Natural killer cell treated with Interleukin-12 subunit alpha and Interleukin-12 subunit beta and Interleukin-15 and Interleukin-18, amount 100 ng/mL, for 72 hours (primary cell): ENCODE measurements at regions not wholly inside any gene's neighbourhood (a gene's known extent, or its start where the extent isn't known, plus 50 kb on each side); places are given as distances from the start of the nearest gene placed in this dataset.

Source experiments
- ATAC-seq, 2 donors: fragments of 150-1000 bp; cut with Tn5 transposase in 1 of 2; sonication (Bioruptor Pico), chemical (Tn5 transposase) in 1 of 2; 2 replicates each; pipeline ENCODE4 v1.10.0; 2021
- DNase-seq: peaks from one replicate; pipeline ENCODE4 v3.0.0; 2022; ENCODE audit warnings: low spot score
- H3K27ac Mint-ChIP-seq, 2 donors: 1 replicate in 1 of 2; 2 replicates in 1 of 2; pipeline ENCODE4 v1.8.0; 2022; ENCODE audit warnings: mixed read lengths in 2 of 2, mild to moderate bottlenecking in 1 of 2, moderate library complexity in 1 of 2
- H3K27me3 Mint-ChIP-seq, 2 donors: 1 replicate in 1 of 2; 2 replicates in 1 of 2; pipeline ENCODE4 v1.8.0; 2022; ENCODE audit warnings: mixed read lengths in 2 of 2
- H3K36me3 Mint-ChIP-seq: one replicate; pipeline ENCODE4 v1.8.0; 2022; ENCODE audit warnings: mixed read lengths
- H3K4me1 Mint-ChIP-seq, 2 donors: 1 replicate in 1 of 2; 2 replicates in 1 of 2; pipeline ENCODE4 v1.8.0; 2022; ENCODE audit warnings: low read depth in 2 of 2, mixed read lengths in 2 of 2, mild to moderate bottlenecking in 1 of 2
- H3K4me3 Mint-ChIP-seq: one replicate; pipeline ENCODE4 v1.8.0; 2022; ENCODE audit warnings: mixed read lengths
- H3K9me3 Mint-ChIP-seq: 2 replicates; pipeline ENCODE4 v1.8.0; 2022; ENCODE audit warnings: mixed read lengths

DNA sequence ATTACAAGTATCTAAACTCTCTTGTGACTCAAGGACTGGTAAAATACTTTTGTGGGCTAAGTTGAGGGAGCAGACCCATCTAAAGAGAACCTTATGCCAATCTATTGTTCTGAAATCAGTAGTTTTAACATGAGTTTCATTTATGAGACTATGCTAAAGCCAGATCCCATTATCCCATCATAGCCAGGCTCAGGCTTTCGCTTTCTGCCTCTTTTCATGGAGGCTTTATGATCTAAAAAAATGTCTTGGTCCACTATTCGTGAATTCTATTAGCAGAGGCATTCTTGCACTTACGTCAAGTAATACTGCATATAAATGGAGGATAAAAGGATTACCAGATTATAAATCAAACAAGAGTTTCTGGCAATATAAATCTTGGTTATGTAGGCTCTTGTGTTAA, 1636.9 kb upstream of the ACVR2A start:
- Mint-ChIP-seq H3K36me3 (no peaks in the 10 kb centered on the region), H3K27me3 (no peaks in the 10 kb centered on the region), H3K9me3 (peaks cover 12% of the 10 kb centered on the region), H3K4me3 (no peak overlapping the region), H3K4me1 (no peaks in the 10 kb centered on the region), H3K27ac (no peak overlapping the region)
- ATAC-seq (no peak), DNase-seq (no peak)

DNA sequence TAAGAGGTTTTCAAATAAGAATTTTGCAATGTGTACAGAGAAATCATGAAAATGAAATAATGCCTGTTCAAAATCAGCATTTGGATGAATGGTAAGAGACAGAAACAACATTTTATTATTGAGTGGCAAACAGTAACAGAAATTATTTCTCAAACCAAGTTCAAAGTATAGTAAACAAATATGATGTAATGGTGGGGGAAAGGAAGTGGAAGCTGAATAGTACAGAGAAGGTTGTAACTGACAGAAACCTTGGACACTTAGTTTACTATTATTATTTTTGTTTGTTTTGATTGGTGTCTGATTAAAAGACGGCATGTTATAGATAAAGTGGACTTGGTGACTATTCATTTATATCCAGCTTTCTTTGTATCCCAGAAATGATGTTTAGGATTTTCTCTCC, 1637.4 kb upstream of the ACVR2A start:
- Mint-ChIP-seq H3K27me3 (no peaks in the 10 kb centered on the region), H3K4me1 (no peaks in the 10 kb centered on the region), H3K9me3 (peaks cover 12% of the 10 kb centered on the region), H3K4me3 (no peak overlapping the region), H3K36me3 (no peaks in the 10 kb centered on the region), H3K27ac (no peak overlapping the region)
- DNase-seq (no peak), ATAC-seq (no peak)

DNA sequence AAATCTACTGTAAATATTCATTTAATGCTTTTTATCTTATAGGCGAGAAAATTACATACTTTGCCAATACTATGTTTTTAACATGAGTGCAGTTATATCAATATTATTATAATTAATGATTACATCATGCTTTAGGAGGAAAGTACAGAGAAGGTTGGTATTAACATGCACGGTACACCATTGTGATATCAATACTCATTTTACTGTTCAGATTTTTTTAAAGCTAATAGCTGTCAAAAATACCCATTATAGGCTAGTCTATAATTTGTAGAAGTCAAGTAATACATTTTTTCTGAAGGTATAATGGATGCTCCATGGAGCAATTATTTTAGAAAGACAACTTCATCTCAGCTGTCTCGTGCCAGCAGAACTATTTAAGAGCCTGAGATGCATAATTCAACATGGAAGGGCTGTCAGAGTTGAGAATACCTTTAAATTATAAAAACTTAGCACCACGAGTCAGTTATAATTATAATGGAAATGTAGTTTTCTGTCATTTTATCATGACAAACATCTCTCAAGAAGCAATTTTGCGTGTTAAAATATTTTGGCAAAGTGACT, 1641.7 kb upstream of the ACVR2A start:
- Mint-ChIP-seq H3K9me3 (peaks cover 5% of the 10 kb centered on the region), H3K4me1 (no peaks in the 10 kb centered on the region), H3K4me3 (no peak overlapping the region), H3K27me3 (no peaks in the 10 kb centered on the region), H3K27ac (no peak overlapping the region), H3K36me3 (no peaks in the 10 kb centered on the region)
- ATAC-seq (no peak), DNase-seq (no peak)

DNA sequence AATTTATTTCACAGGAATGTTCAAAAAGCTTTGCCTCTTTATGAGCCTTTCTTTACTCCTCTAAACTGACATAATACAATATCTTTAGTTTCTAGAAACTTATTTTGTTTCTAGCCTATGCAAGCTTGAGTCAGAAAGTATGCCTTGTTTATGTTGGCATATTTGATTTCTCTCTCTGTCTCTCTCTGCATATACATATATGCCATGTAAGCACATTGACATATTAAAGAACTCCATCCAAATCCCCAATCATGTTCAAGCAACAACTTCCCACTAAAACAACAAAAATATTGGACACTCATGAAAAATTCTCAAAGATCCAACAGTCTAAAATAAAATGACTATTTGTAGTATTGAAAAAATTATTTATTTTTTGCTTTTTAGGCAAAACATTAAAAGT, 1651.2 kb upstream of the ACVR2A start:
- no peak for DNase-seq
- Mint-ChIP-seq H3K4me3 (no peak overlapping the region), H3K9me3 (peaks cover 17% of the 10 kb centered on the region), H3K27me3 (no peaks in the 10 kb centered on the region), H3K27ac (no peak overlapping the region), H3K36me3 (no peaks in the 10 kb centered on the region), H3K4me1 (no peaks in the 10 kb centered on the region)
- ATAC-seq, result no peak

DNA sequence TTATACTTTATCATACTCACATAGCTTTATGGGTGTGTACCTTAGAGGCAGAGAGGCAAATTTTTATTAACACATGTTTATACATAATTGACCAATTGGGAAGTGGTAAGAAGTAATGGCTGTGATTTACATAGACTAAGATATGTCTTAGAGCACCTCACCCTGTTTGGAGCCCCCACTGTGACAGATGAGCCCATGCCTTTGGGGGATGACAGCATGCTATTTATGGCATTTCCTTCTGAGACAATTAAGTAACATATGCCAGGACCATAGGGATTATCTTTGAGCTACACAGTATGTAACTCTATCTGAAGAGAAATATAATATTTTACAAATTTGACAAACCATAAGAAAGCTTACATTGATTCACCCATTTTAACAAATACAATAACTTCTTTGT, 1655.3 kb upstream of the ACVR2A start:
- no peak for DNase-seq
- Mint-ChIP-seq H3K4me1 (no peaks in the 10 kb centered on the region), H3K36me3 (no peaks in the 10 kb centered on the region), H3K9me3 (peaks cover 11% of the 10 kb centered on the region), H3K4me3 (no peak overlapping the region), H3K27me3 (no peaks in the 10 kb centered on the region), H3K27ac (no peak overlapping the region)
- no peak for ATAC-seq

DNA sequence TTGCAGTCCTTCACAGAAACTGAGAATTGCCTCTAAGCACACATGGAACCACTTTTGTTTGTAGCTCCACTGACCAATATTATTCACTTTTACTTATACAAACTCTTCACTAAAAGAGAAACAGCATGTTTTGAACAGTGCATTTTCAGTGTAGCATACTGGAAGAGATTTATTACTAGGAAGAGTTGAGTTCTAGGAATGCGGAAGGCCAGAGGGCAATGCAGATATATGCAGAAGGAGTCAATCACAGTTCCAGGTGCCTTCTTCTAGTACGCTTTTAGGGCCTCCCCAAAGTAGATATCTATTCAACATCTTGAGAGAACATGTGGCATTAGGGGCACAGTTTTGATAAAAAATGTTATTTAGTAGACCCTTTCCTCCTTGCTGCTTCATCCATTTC, 1654.0 kb upstream of the ZEB2 start:
- Mint-ChIP-seq H3K27ac (no peak overlapping the region), H3K4me3 (no peak overlapping the region), H3K36me3 (peaks cover 6% of the 10 kb centered on the region), H3K9me3 (peaks cover 15% of the 10 kb centered on the region), H3K27me3 (no peaks in the 10 kb centered on the region), H3K4me1 (no peaks in the 10 kb centered on the region)
- DNase-seq, result no peak
- ATAC-seq, result no peak

DNA sequence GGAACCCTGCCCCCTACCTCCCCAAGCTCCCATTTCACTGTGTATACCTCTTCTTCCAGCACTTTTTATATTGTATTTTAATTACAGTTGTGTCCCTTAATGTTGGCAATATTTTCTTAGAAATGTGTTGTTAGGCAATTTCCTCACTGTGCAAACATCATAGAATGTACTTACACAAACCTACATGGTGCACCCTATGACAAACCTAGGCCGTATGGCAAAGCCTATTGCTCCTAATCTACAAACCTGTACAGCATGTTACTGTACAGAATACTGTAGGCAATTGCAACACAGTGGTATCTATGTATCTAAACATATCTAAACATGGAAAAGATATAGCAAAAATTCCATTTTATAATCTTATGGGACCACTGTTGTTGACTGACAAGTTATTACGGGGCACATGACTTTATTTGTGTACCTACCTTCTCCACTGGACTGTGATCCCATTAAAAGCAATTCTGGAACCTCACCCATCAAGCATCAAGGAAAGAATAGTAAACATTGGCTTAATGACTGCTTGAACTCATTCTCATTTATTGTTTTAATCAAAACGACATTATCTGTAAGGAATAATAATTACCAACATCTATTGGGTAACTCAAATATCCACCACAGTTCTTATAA, 1641.5 kb upstream of the ZEB2 start:
- H3K27ac Mint-ChIP-seq, result no peak overlapping the region
- no peak for ATAC-seq
- H3K27me3 Mint-ChIP-seq, result no peaks in the 10 kb centered on the region
- H3K4me3 Mint-ChIP-seq, result no peak overlapping the region
- no peaks in the 10 kb centered on the region for H3K9me3 Mint-ChIP-seq
- no peaks in the 10 kb centered on the region for H3K36me3 Mint-ChIP-seq
- no peaks in the 10 kb centered on the region for H3K4me1 Mint-ChIP-seq
- no peak for DNase-seq

DNA sequence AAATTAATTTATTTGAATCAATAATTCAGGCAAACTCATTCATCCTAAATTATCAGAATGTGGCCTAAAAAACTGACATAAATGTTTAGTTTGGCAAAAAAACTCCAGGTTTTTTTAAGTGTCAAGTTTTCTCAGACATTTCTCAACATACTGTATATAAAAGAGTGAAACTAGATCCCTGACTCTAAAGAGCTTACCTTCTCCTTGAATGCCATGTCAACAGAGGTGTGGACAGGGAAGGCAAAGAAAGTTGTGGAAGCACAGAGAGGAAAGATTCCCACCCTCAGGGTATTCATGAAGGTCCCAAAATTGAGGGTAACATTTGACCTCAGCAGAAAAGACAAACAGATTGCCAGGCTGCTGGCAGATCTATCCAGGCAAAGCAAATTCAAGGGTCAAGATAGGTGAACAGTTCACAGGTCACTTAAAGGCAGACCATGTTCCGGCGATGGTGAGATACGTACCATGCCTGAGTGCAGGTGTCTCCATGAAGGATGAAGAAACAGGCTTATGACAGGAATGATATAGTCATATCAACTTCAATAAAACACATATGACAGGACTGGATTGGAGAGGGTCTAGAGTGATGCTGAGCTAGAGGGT, 1638.3 kb upstream of the ZEB2 start:
- ATAC-seq, result no peak
- no peaks in the 10 kb centered on the region for H3K36me3 Mint-ChIP-seq
- no peak overlapping the region for H3K4me3 Mint-ChIP-seq

DNA sequence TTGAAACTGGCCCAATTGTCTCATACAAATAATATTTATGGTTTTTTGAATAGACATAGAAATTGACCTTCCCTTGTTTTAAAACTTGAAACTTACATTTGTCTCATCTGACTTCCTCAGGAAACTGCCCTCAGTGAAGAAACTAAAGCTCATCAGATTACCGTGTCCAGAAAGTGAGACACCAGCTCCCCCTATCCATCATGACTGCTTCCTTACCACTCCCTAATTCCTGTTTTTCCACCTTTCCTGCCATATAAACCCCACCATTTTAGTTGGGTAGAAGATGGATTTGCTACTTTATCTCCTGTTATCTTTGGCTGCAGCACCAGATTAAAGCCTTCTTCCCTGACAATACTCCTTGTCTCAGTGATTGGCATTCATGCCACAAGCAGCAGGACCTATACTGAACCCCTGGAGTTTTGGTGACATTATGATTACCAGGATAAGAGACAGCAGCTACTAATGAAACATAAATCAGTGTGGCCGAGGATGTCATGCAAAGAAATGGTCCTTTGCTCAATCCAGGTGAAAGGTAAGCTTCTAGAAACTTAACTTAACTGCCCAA, 1627.6 kb upstream of the ZEB2 start:
- H3K27ac Mint-ChIP-seq, result no peak overlapping the region
- no peaks in the 10 kb centered on the region for H3K27me3 Mint-ChIP-seq
- H3K4me1 Mint-ChIP-seq, result no peaks in the 10 kb centered on the region
- DNase-seq (no peak), ATAC-seq (no peak)
- H3K9me3 Mint-ChIP-seq, result peaks cover 4% of the 10 kb centered on the region
- no peaks in the 10 kb centered on the region for H3K36me3 Mint-ChIP-seq
- H3K4me3 Mint-ChIP-seq, result no peak overlapping the region

More for the DNA sequence above, 1638.3 kb upstream of the ZEB2 start:
- no peaks in the 10 kb centered on the region for H3K4me1 Mint-ChIP-seq
- no peaks in the 10 kb centered on the region for H3K27me3 Mint-ChIP-seq
- no peaks in the 10 kb centered on the region for H3K9me3 Mint-ChIP-seq
- H3K27ac Mint-ChIP-seq, result no peak overlapping the region
- DNase-seq, result no peak

DNA sequence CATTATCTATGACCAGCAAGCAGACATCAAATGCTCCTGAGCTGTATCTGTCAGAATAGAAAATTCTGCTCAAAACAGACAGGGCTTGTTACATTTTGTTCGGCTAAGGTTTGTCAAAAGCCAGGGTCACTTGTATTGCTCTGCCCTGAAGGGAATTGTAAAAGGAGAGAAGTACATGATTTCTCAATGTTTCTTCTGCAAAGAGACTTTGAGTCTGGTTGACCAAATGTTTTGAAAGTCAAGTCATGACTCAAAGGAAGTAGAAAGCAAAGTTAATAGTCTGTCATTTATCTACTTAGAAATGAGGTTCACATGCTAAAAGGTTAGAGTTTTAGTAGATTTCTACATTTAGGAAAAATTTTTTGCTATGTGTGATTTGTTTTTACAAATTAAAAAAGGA, 1624.1 kb upstream of the ZEB2 start:
- no peaks in the 10 kb centered on the region for H3K4me1 Mint-ChIP-seq
- H3K4me3 Mint-ChIP-seq, result no peak overlapping the region
- no peak overlapping the region for H3K27ac Mint-ChIP-seq
- ATAC-seq (no peak), DNase-seq (no peak)
- H3K36me3 Mint-ChIP-seq, result no peaks in the 10 kb centered on the region
- no peaks in the 10 kb centered on the region for H3K27me3 Mint-ChIP-seq
- peaks cover 4% of the 10 kb centered on the region for H3K9me3 Mint-ChIP-seq

DNA sequence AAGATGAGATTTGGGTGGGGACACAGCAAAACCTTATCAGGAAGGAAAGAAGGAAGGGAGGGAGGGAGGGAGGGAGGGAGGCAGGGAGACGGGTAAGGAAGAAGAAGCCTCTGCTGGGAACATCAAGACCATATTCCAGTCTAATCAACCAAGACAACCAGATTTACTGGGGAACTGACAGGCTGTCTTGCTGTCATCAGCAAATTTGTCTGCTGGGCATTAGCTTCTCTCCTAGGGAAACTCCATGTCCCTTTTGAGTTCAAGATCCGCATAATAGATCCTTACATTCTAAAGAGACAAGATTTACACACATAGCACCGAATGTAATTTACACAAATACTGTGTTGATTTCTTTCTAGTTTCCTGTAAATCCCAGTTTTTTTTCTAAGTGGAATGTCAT, 1618.9 kb upstream of the ZEB2 start:
- peaks cover 5% of the 10 kb centered on the region for H3K9me3 Mint-ChIP-seq
- H3K36me3 Mint-ChIP-seq, result no peaks in the 10 kb centered on the region
- H3K4me3 Mint-ChIP-seq, result no peak overlapping the region
- DNase-seq (no peak), ATAC-seq (no peak)
- H3K4me1 Mint-ChIP-seq, result no peaks in the 10 kb centered on the region
- no peak overlapping the region for H3K27ac Mint-ChIP-seq
- H3K27me3 Mint-ChIP-seq, result no peaks in the 10 kb centered on the region

DNA sequence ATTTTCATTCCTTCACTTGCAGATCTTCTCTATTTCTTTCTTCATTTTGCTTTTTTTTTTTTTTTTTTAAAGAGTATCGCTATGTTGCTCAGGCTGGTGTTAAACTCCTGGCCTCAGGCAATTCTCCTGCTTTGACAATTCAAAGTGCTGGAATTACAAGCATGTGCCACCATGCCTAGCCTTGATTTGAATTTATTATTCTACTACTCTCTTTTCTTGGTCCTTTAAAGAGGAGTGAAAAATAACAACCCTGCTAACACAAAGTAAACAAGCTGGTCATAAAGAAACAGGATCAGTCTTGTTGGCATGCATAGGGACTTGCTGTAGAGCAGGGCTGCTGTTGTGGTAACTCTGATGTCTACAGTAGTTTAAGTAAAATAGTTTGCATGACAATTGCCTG, 1615.3 kb upstream of the ZEB2 start:
- Mint-ChIP-seq H3K4me3 (no peak overlapping the region), H3K36me3 (no peaks in the 10 kb centered on the region), H3K4me1 (no peaks in the 10 kb centered on the region), H3K9me3 (peaks cover 9% of the 10 kb centered on the region), H3K27ac (no peak overlapping the region), H3K27me3 (no peaks in the 10 kb centered on the region)
- ATAC-seq (no peak), DNase-seq (no peak)

DNA sequence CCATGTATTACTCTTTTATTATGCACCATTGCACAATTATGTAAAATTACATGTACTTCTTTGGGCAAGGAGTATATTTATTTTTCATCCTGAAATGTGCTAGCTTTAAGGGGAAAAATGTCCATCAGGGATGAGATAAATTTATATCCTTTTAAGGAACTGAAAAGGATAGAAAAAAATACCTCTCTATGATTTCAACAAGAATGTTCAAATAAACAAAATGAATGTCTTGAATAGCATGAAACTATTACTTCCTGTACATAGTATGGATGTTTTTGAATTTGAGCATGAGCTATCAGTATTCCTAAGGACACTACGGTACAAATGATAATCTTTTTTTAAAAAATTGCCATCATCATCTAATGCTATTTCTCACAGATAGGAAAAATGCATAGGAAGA, 1611.9 kb upstream of the ZEB2 start:
- no peaks in the 10 kb centered on the region for H3K36me3 Mint-ChIP-seq
- no peak overlapping the region for H3K27ac Mint-ChIP-seq
- no peak for DNase-seq
- no peaks in the 10 kb centered on the region for H3K4me1 Mint-ChIP-seq
- H3K9me3 Mint-ChIP-seq, result peaks cover 5% of the 10 kb centered on the region
- no peak overlapping the region for H3K4me3 Mint-ChIP-seq
- no peaks in the 10 kb centered on the region for H3K27me3 Mint-ChIP-seq
- no peak for ATAC-seq

DNA sequence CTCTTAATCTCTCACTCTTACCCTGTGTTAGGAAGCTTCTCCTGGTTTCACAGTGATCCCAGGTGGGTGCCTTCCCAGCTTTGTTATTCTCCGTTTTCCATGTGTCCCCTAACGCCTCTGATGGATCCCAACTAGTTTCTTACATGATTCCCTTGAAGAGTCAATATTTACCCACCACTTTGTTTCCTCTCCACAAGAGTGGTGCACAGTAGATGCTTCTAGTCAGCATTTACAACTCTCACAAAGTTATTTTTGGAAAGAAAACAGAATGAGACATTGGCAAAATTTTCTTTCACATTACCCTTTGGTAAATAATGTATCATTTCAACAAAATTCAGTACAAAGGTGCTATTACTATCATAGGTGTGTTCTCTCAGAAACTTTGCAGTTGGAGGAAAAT, 1611.1 kb upstream of the ZEB2 start:
- no peaks in the 10 kb centered on the region for H3K27me3 Mint-ChIP-seq
- no peak overlapping the region for H3K27ac Mint-ChIP-seq
- DNase-seq, result no peak

More for the DNA sequence above, 1611.1 kb upstream of the ZEB2 start:
- H3K36me3 Mint-ChIP-seq, result no peaks in the 10 kb centered on the region
- H3K9me3 Mint-ChIP-seq, result peaks cover 5% of the 10 kb centered on the region
- no peaks in the 10 kb centered on the region for H3K4me1 Mint-ChIP-seq
- ATAC-seq, result no peak
- no peak overlapping the region for H3K4me3 Mint-ChIP-seq
